ENCODE measurements at regions not wholly inside any gene's neighbourhood (a gene's known extent, or its start where the extent isn't known, plus 50 kb on each side); places are given as distances from the start of the nearest gene placed in this dataset.

DNA sequence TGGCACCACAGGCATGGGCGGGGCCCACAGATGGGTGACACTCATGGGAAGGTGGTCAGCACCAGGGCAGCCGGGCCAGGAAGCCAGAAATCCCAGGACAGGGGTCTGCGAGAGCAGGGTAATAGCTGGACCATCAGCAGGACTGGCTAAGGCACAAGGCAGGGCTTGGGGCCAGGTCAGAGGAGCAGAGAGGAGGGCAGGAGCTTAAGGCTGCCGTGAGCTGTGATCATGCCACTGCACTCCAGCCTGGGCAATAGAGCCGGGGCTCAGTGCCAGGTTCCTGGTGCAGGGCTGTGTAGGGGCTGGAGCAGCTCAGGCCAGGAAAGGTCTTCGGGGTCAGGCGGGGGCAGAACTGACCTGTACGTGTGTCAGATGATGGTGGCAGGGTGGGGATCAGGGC, 64.2 kb upstream of the LINGO1 start:
- Histone ChIP-seq H3K4me1 (no peaks in the 10 kb centered on the region), H3K9me3 (no peaks in the 10 kb centered on the region), H3K27ac (no peak overlapping the region), H3K4me3 (no peak overlapping the region), H3K36me3 (no peaks in the 10 kb centered on the region), H3K27me3 (no peaks in the 10 kb centered on the region), H3K4me2 (no peak overlapping the region), H4K20me1 (peaks cover 8% of the 10 kb centered on the region; the same call in 1 of the 2 replicates), H3K9ac (no peak overlapping the region)
- TF ChIP-seq Cebpa-rat (IDR thresholded peaks at IDR 0.05) = no peak

- Histone ChIP-seq H3K27ac (no peak overlapping the region), H3K36me3 (no peaks in the 10 kb centered on the region), H3K4me3 (no peak overlapping the region), H4K20me1 (peaks cover 6% of the 10 kb centered on the region; the same call in 1 of the 2 replicates), H3K9ac (no peak overlapping the region), H3K4me1 (no peaks in the 10 kb centered on the region), H3K27me3 (no peaks in the 10 kb centered on the region), H3K9me3 (no peaks in the 10 kb centered on the region), H3K4me2 (no peak overlapping the region)
- TF ChIP-seq Cebpa-rat (IDR thresholded peaks at IDR 0.05) = no peak
Measured at GRCh38 chr15:77695961-77696582, 63.4 kb upstream of the LINGO1 start.

GRCh38 chr15:77695548-77695947, 62.8 kb upstream of the LINGO1 start:
- peaks cover 6% of the 10 kb centered on the region; the same call in 1 of the 2 replicates for H4K20me1 ChIP-seq
- no peaks in the 10 kb centered on the region for H3K27me3 ChIP-seq
- no peak overlapping the region for H3K4me3 ChIP-seq
- H3K4me1 ChIP-seq = no peaks in the 10 kb centered on the region
- no peak overlapping the region for H3K9ac ChIP-seq
- no peak overlapping the region for H3K27ac ChIP-seq
- H3K4me2 ChIP-seq = no peak overlapping the region
- no peaks in the 10 kb centered on the region for H3K36me3 ChIP-seq
- TF ChIP-seq Cebpa-rat (IDR thresholded peaks at IDR 0.05) = no peak
- no peaks in the 10 kb centered on the region for H3K9me3 ChIP-seq

DNA sequence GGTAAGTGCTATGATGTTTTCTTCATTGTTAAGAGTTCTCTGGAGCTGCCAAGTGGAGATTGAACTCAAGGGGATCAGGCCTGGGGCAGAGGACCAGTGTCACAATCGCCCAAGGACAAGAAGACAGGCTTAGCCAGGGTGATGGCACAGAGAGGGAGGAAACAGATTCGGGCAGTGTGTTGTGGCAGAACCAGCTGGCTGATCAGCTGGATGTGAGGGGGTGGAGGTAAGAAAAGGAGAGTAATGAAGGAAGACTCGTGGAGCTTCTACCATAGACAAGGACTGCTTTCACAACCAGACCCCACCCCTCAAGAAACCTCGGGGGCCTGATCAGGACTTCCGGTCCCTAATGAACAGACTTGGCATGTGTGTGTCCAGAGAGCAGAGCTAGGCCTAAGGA, 60.9 kb upstream of the LINGO1 start:
- Histone ChIP-seq H3K4me3 (no peak overlapping the region), H3K9me3 (no peaks in the 10 kb centered on the region), H3K27ac (no peak overlapping the region), H3K9ac (no peak overlapping the region), H3K4me1 (no peaks in the 10 kb centered on the region), H4K20me1 (no peaks in the 10 kb centered on the region), H3K36me3 (no peaks in the 10 kb centered on the region), H3K27me3 (no peaks in the 10 kb centered on the region), H3K4me2 (no peak overlapping the region)
- TF ChIP-seq Cebpa-rat (IDR thresholded peaks at IDR 0.05) = no peak

DNA sequence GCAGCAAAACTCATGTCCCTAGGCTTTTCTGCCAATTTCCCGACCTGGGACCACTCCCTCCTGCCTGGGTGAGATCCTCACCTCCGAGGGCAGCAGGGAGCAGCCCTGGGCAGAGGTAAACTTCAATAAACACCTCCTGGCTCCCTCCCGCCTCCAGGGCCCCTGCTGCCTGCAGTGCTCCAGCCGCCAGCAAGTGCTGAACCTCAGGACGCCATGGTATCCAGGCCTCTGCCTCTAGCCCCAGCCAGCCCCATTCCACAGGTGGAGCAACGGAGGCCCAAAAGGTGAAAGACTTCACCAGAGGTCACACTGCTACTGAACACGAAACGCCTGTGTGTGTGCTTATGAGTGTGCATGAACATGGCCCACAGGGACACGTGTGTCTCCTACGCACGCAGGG, 59.9 kb upstream of the LINGO1 start:
- no peak for TF ChIP-seq Cebpa-rat (IDR thresholded peaks at IDR 0.05)
- Histone ChIP-seq H4K20me1 (no peaks in the 10 kb centered on the region), H3K9ac (no peak overlapping the region), H3K27me3 (no peaks in the 10 kb centered on the region), H3K4me2 (no peak overlapping the region), H3K36me3 (no peaks in the 10 kb centered on the region), H3K27ac (no peak overlapping the region), H3K9me3 (no peaks in the 10 kb centered on the region), H3K4me1 (no peaks in the 10 kb centered on the region), H3K4me3 (no peak overlapping the region)

DNA sequence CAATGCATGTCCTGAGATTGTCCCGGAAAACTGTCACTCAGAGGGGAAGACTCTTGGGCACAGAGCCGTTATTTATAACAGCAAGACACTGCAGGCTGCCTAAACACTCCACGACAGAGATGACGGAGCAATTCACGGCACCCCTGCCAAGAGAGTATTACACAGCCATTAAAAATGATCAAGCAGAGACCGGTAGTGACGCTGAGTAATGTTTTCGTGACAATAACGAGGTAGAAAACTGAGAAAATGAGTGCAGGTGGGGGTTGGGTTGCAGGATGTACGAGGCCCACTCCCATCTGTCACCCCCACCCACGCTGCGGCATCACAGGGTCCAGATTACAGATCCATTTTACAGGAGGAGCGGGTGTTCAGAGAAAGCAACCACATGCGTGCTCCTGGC, 58.9 kb upstream of the LINGO1 start:
- no peak for TF ChIP-seq Cebpa-rat (IDR thresholded peaks at IDR 0.05)
- no peaks in the 10 kb centered on the region for H3K4me1 ChIP-seq
- no peak overlapping the region for H3K9ac ChIP-seq
- no peak overlapping the region for H3K27ac ChIP-seq
- no peaks in the 10 kb centered on the region for H3K36me3 ChIP-seq
- no peak overlapping the region for H3K4me3 ChIP-seq
- no peaks in the 10 kb centered on the region for H4K20me1 ChIP-seq
- H3K4me2 ChIP-seq = no peak overlapping the region
- no peaks in the 10 kb centered on the region for H3K9me3 ChIP-seq
- no peaks in the 10 kb centered on the region for H3K27me3 ChIP-seq

GRCh38 chr15:77689821-77690220, 57.1 kb upstream of the LINGO1 start:
- no peaks in the 10 kb centered on the region for H3K4me1 ChIP-seq
- no peaks in the 10 kb centered on the region for H3K9me3 ChIP-seq
- H3K27ac ChIP-seq = no peak overlapping the region
- no peaks in the 10 kb centered on the region for H3K36me3 ChIP-seq
- no peak for TF ChIP-seq Cebpa-rat (IDR thresholded peaks at IDR 0.05)
- H3K4me3 ChIP-seq = no peak overlapping the region
- H3K27me3 ChIP-seq = no peaks in the 10 kb centered on the region
- H3K4me2 ChIP-seq = no peak overlapping the region
- H3K9ac ChIP-seq = no peak overlapping the region
- H4K20me1 ChIP-seq = no peaks in the 10 kb centered on the region

GRCh38 chr15:77688693-77689092, 56.0 kb upstream of the LINGO1 start:
- Histone ChIP-seq H3K4me3 (no peak overlapping the region), H3K36me3 (no peaks in the 10 kb centered on the region), H3K9me3 (no peaks in the 10 kb centered on the region), H3K4me1 (no peaks in the 10 kb centered on the region), H4K20me1 (no peaks in the 10 kb centered on the region), H3K27me3 (no peaks in the 10 kb centered on the region), H3K4me2 (no peak overlapping the region), H3K9ac (no peak overlapping the region), H3K27ac (no peak overlapping the region)
- no peak for TF ChIP-seq Cebpa-rat (IDR thresholded peaks at IDR 0.05)

DNA sequence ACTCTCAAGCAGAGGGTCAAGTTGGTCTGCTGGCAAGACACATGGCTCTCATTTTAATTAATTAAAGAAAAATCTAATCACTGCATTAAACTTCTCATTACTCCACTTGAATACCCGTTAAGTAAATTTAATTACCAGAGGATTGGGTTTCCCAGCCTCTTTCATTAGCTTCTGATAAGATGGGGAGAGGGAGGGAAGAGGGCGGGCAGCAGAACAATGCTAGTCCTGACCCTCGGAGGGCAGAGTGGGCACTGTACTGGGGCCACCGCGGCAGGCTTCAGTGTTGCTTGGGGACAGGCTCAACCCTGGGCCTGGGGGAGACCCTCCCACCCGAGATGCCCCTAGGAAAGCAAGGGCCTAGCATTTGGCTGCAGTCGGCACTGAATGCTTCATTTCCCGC, 55.6 kb upstream of the LINGO1 start:
- TF ChIP-seq Cebpa-rat (IDR thresholded peaks at IDR 0.05) = no peak
- H3K4me2 ChIP-seq = no peak overlapping the region
- H3K27me3 ChIP-seq = no peaks in the 10 kb centered on the region
- no peaks in the 10 kb centered on the region for H3K4me1 ChIP-seq
- H3K9me3 ChIP-seq = no peaks in the 10 kb centered on the region
- H3K36me3 ChIP-seq = no peaks in the 10 kb centered on the region
- H4K20me1 ChIP-seq = no peaks in the 10 kb centered on the region
- no peak overlapping the region for H3K4me3 ChIP-seq
- H3K9ac ChIP-seq = no peak overlapping the region
- H3K27ac ChIP-seq = no peak overlapping the region

- no peaks in the 10 kb centered on the region for H4K20me1 ChIP-seq
- no peak overlapping the region for H3K27ac ChIP-seq
- no peaks in the 10 kb centered on the region for H3K9me3 ChIP-seq
- no peaks in the 10 kb centered on the region for H3K36me3 ChIP-seq
- no peak overlapping the region for H3K4me3 ChIP-seq
- no peak overlapping the region for H3K9ac ChIP-seq
- H3K27me3 ChIP-seq = no peaks in the 10 kb centered on the region
- H3K4me1 ChIP-seq = peaks cover 9% of the 10 kb centered on the region
- H3K4me2 ChIP-seq = no peak overlapping the region
- no peak for TF ChIP-seq Cebpa-rat (IDR thresholded peaks at IDR 0.05)
Measured at GRCh38 chr15:77685082-77685815, 52.5 kb upstream of the LINGO1 start.
